ENCODE measurements at regions not wholly inside any gene's neighbourhood (a gene's known extent, or its start where the extent isn't known, plus 50 kb on each side); places are given as distances from the start of the nearest gene placed in this dataset.

DNA sequence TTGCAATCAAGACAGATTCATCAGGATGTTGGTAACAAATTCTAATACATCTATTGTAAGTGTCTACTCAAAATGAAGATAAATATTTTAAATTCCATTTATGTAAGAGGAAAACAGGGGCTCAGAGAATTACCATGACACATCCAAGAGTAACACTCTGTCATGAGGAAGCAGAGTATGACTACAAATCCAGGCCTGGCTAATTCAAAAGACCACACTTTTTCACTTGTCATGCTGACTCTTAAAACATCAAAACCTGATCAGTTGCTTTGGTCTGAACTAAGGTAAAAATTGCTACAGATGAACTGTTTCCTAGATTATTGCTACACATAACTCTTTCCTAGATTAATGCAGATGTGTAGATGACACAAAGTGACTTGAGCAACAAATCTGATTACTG lies 880.6 kb downstream of the TSN start:
- no peaks in the 10 kb centered on the region for H3K27me3 ChIP-seq (ENCODE audit: control insufficient read depth, insufficient read depth, low read length)
- no peaks in the 10 kb centered on the region for H3K36me3 ChIP-seq (ENCODE audit: control insufficient read depth, insufficient read depth, low read length)
- no peak overlapping the region for H3K4me3 ChIP-seq (ENCODE audit: low read length)
- H3K4me1 ChIP-seq (ENCODE audit: control insufficient read depth, insufficient read depth, low read length) = peaks cover 4% of the 10 kb centered on the region
- no peak overlapping the region for H3K27ac ChIP-seq (ENCODE audit: low read depth, low read length)
- no peak overlapping the region for H3K9ac ChIP-seq (ENCODE audit: low read length)

DNA sequence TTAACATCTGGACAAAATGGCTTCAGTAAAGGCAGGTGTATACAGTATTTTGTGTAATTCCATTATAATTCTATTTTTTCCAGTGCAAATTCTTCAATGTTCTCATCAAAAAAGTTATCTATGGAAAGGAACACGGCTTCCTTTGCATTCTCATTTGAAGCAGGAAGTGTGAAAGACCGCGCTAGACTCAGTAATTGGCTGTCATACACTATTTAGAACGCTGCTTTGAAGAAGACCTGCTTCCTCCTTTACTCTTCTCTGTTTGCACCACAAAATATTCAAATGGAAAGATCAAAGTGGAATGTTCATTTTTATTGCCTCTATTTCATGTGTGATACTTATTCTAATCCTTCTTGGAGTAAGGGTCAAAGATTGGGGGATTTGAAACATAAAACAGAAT lies 883.7 kb downstream of the TSN start:
- no peaks in the 10 kb centered on the region for H3K36me3 ChIP-seq (ENCODE audit: control insufficient read depth, insufficient read depth, low read length)
- H3K27ac ChIP-seq (ENCODE audit: low read depth, low read length) = no peak overlapping the region
- peaks cover 3% of the 10 kb centered on the region for H3K4me1 ChIP-seq (ENCODE audit: control insufficient read depth, insufficient read depth, low read length)
- H3K4me3 ChIP-seq (ENCODE audit: low read length) = no peak overlapping the region
- no peak overlapping the region for H3K9ac ChIP-seq (ENCODE audit: low read length)
- no peaks in the 10 kb centered on the region for H3K27me3 ChIP-seq (ENCODE audit: control insufficient read depth, insufficient read depth, low read length)

DNA sequence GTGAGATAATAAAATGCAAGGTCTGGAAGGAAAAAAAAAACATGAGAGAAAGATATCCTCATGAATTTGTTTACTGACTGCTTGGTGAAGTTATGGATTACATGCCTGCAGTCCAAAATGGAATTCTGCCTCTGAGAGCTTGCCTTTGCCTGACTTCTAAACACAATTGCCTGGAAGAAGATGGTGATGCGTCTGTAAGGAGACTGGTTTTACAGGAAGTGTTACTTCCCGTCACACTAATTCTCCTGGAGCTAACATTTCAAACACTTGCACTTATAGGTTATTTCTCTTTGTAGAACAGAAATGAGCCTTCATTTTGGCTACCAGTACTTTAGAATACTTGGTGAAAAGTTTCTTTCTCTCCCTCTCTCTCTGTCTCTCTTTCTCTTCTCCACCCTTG lies 884.3 kb downstream of the TSN start:
- Histone ChIP-seq H3K4me1 (ENCODE audit: control insufficient read depth, insufficient read depth, low read length) (no peaks in the 10 kb centered on the region), H3K27ac (ENCODE audit: low read depth, low read length) (no peak overlapping the region), H3K36me3 (ENCODE audit: control insufficient read depth, insufficient read depth, low read length) (no peaks in the 10 kb centered on the region), H3K9ac (ENCODE audit: low read length) (no peak overlapping the region), H3K4me3 (ENCODE audit: low read length) (no peak overlapping the region), H3K27me3 (ENCODE audit: control insufficient read depth, insufficient read depth, low read length) (no peaks in the 10 kb centered on the region)

DNA sequence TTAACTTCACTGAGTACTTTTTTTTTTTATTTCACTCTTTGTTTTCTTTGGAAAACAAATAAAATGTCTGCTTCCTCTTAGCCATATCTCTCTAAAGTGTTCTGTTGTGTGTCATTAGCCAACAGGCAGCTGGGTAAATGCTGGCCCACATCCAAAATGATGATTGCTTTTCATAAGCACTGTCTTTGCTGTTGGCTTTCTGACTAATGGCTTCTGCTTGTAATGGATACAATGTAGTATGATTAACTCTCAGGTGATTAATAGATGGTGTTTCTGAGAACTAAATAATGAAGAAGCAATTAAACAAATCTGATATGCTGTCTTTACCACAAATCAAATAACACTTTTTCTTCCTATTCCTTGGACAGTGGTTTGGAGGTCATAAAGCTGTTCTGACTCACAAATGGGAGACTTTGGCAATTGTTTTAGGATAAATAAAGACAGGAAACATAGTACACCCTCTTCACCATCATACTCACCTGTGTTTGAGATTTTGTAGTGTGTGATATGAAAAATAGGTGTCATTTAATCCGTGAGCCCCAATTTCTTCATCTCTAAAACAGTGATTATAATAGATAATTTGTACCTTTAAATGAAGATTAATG lies 888.4 kb downstream of the TSN start:
- no peak overlapping the region for H3K9ac ChIP-seq (ENCODE audit: low read length)
- no peak overlapping the region for H3K4me3 ChIP-seq (ENCODE audit: low read length)
- no peaks in the 10 kb centered on the region for H3K27me3 ChIP-seq (ENCODE audit: control insufficient read depth, insufficient read depth, low read length)
- H3K4me1 ChIP-seq (ENCODE audit: control insufficient read depth, insufficient read depth, low read length) = no peaks in the 10 kb centered on the region
- H3K36me3 ChIP-seq (ENCODE audit: control insufficient read depth, insufficient read depth, low read length) = no peaks in the 10 kb centered on the region
- no peak overlapping the region for H3K27ac ChIP-seq (ENCODE audit: low read depth, low read length)

DNA sequence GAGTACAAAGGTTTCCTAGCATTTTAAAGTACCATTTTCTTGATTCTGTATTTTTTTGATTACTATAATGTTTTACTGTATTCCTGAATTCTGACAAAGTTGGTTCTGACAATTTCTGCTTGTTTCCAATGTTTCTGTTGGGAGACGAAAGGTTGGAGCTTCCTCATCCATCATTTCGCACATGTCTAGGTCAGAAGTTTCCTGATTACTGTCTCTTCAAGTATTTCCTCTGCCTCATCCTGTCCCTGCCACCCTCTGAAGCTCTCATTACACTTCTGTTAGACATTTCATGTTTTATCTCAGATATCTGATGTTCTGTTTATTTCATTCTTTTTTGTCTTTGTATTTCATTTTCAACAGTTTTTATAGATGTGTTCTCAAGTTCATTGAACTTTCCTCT lies 895.8 kb downstream of the TSN start:
- Histone ChIP-seq H3K4me3 (ENCODE audit: low read length) (no peak overlapping the region), H3K9ac (ENCODE audit: low read length) (no peak overlapping the region), H3K4me1 (ENCODE audit: control insufficient read depth, insufficient read depth, low read length) (no peaks in the 10 kb centered on the region), H3K27me3 (ENCODE audit: control insufficient read depth, insufficient read depth, low read length) (no peaks in the 10 kb centered on the region), H3K36me3 (ENCODE audit: control insufficient read depth, insufficient read depth, low read length) (no peaks in the 10 kb centered on the region), H3K27ac (ENCODE audit: low read depth, low read length) (no peak overlapping the region)

DNA sequence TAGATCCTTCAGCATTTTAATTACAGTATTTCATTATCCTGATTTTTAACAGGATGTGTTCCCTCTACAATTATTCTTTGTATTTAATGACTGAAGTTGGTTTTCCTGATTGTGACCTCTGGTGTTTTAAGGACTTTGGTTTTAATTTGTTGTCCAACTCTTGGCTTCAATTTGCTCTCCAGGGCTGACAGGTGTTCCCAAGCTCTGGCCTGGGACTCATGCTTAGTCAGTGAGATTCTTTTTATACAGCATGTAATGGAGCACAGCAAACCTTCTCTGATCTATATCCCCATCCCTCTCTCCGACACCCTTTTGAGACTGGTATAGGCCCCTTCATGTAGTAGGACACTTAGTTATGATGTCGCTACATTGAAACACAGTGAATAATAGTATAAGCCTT lies 896.3 kb downstream of the TSN start:
- H3K4me1 ChIP-seq (ENCODE audit: control insufficient read depth, insufficient read depth, low read length) = no peaks in the 10 kb centered on the region

DNA sequence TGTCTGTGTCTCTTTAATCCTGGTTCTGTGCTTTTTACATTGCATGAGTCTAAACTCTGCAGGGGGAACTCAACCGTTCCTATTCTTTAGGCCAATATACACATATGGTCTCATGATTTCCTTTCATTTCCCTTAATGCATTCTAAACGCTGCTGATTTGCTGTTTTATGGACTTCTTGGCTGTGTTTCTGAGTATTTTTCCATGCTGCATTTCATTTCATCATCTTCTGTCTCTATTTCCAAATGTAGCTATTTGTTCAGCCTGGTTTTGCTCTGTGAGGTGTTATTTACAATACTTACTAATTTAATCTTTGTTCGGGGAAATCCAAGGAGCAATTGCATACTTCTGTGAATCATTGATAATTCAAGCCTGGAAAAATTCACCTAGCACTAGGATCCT lies 897.2 kb downstream of the TSN start:
- Histone ChIP-seq H3K4me3 (ENCODE audit: low read length) (no peak overlapping the region), H3K27me3 (ENCODE audit: control insufficient read depth, insufficient read depth, low read length) (no peaks in the 10 kb centered on the region), H3K27ac (ENCODE audit: low read depth, low read length) (no peak overlapping the region), H3K36me3 (ENCODE audit: control insufficient read depth, insufficient read depth, low read length) (no peaks in the 10 kb centered on the region), H3K9ac (ENCODE audit: low read length) (no peak overlapping the region), H3K4me1 (ENCODE audit: control insufficient read depth, insufficient read depth, low read length) (no peaks in the 10 kb centered on the region)

More for the DNA sequence above, 896.3 kb downstream of the TSN start:
- Histone ChIP-seq H3K4me3 (ENCODE audit: low read length) (no peak overlapping the region), H3K36me3 (ENCODE audit: control insufficient read depth, insufficient read depth, low read length) (no peaks in the 10 kb centered on the region), H3K27me3 (ENCODE audit: control insufficient read depth, insufficient read depth, low read length) (no peaks in the 10 kb centered on the region), H3K9ac (ENCODE audit: low read length) (no peak overlapping the region), H3K27ac (ENCODE audit: low read depth, low read length) (no peak overlapping the region)

DNA sequence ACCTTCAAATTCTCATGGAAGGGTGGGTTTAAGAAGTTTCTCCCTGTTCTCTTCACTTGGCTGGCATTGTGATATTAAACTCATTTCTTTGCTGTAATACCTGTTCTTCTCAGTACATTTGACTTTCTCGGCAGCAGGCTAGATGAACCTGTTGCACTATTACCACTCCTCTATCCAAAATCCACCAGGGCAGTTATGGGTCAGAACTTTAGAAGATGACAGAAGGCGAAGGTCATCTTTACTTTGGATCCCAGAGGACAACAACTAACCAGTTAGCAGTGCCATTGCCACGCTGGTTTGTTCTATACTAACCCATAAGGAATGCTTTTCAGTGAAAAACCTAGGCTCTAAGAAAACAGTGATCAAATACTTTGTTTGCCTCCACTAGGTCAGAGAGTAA lies 901.0 kb downstream of the TSN start:
- Histone ChIP-seq H3K4me3 (ENCODE audit: low read length) (no peak overlapping the region), H3K36me3 (ENCODE audit: control insufficient read depth, insufficient read depth, low read length) (no peaks in the 10 kb centered on the region)

DNA sequence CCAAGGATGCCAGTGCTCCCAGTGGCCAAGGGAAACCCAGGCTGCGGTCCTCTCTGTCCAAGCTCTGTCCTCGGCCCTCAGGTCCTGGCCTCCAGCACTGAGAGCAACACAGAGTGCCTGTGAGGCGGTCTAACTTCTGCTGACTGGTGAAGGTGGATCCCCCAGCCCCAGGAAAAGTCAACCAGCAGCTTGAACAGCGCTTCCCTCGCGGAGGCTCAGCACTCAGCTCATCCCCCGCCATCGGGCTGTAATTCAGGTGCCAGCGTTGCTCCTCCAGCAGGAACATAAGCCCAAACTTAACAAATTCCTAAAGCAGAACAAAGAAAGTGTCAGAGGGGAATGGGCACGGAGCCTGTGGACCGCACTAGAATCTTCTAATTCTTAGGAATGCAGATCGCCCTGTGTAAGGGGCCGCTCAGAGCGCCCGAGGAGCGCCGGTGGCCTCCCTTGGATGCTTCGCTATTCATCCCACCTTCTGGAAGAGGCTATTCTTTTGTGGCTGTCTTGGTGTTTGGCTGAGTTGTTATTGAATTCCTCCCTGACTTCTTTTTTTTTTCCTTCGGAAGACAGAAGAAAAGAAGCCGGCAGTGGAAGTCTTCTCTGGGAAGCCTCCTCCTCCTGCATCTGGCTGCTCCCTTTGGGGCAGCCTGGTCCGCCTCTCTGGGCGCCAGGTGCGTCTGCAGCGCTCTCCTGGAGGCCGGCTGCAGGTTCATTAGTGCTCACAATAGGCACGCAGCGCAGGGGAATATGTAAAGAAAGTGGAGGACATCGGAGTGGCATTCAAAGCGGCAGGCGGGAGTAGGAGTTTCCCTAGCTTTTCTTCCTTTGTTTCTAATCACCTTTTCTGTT lies 905.6 kb downstream of the TSN start:
- H3K4me3 ChIP-seq (ENCODE audit: low read length) = no peak overlapping the region
- no peaks in the 10 kb centered on the region for H3K27me3 ChIP-seq (ENCODE audit: control insufficient read depth, insufficient read depth, low read length)
- H3K4me1 ChIP-seq (ENCODE audit: control insufficient read depth, insufficient read depth, low read length) = no peaks in the 10 kb centered on the region
- H3K36me3 ChIP-seq (ENCODE audit: control insufficient read depth, insufficient read depth, low read length) = no peaks in the 10 kb centered on the region
- H3K27ac ChIP-seq (ENCODE audit: low read depth, low read length) = no peak overlapping the region
- no peak overlapping the region for H3K9ac ChIP-seq (ENCODE audit: low read length)

More for the DNA sequence above, 901.0 kb downstream of the TSN start:
- Histone ChIP-seq H3K27ac (ENCODE audit: low read depth, low read length) (no peak overlapping the region), H3K4me1 (ENCODE audit: control insufficient read depth, insufficient read depth, low read length) (no peaks in the 10 kb centered on the region), H3K9ac (ENCODE audit: low read length) (no peak overlapping the region), H3K27me3 (ENCODE audit: control insufficient read depth, insufficient read depth, low read length) (no peaks in the 10 kb centered on the region)

DNA sequence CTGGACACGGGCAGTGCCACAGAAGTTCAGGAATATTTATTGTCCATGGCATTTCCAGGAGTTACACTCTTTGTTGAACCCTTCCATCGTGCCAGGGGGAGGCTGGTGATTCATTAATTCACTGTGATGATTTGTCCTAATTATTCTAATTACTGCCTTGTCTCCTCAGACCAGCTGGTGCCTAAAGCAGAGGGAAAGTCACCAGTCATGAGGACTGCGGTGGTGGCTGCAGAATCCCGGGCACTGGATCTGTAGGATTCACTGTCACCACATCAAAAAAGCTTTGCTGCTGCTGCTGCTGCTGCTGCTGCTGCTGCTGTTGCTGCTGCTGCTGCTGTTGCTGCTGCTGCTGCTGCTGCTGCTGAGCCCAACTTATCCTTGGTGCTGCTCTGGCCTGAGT lies 908.2 kb downstream of the TSN start:
- no peaks in the 10 kb centered on the region for H3K36me3 ChIP-seq (ENCODE audit: control insufficient read depth, insufficient read depth, low read length)
- H3K27ac ChIP-seq (ENCODE audit: low read depth, low read length) = no peak overlapping the region
- H3K9ac ChIP-seq (ENCODE audit: low read length) = no peak overlapping the region
- no peak overlapping the region for H3K4me3 ChIP-seq (ENCODE audit: low read length)
- H3K4me1 ChIP-seq (ENCODE audit: control insufficient read depth, insufficient read depth, low read length) = no peaks in the 10 kb centered on the region
- no peaks in the 10 kb centered on the region for H3K27me3 ChIP-seq (ENCODE audit: control insufficient read depth, insufficient read depth, low read length)

DNA sequence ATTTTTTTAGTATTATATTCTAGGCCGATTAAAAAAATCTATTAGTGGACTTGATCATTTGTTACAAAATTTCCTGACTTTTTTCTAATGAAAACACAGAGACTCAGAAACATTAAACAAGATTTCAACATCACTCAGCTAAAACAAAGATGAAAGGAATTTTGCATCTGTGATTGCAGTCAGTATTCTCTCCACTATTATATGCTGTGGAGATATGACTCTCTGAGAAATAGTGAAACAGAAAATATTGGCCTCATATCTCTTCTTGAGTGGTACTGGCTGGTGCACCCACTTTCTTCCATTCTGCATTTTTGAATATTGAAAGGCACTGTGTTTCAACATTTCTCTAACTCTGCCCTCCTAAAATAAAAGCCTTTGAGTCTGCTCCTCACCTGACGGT lies 914.2 kb downstream of the TSN start:
- H3K9ac ChIP-seq (ENCODE audit: low read length) = no peak overlapping the region
- H3K36me3 ChIP-seq (ENCODE audit: control insufficient read depth, insufficient read depth, low read length) = no peaks in the 10 kb centered on the region
- no peak overlapping the region for H3K27ac ChIP-seq (ENCODE audit: low read depth, low read length)

DNA sequence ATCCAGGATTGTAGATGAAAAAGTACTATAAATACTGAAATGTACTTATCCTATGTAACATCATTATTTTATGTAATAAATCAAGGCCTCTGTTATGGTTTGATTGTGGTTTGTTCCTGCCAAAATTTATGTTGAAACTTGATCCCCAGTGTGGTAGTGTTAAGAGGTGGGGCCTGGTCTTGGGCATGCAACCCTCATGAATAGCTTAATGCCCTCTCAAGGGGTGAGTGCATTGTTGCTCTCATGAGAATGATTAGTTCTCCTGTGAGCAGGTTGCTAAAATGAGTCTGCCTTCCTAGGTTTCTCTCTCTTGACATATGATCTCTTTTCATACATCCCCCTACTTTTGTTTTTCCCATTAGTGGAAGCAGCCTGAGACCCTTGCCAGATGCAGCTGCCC lies 915.4 kb downstream of the TSN start:
- Histone ChIP-seq H3K27ac (ENCODE audit: low read depth, low read length) (no peak overlapping the region), H3K36me3 (ENCODE audit: control insufficient read depth, insufficient read depth, low read length) (no peaks in the 10 kb centered on the region), H3K4me1 (ENCODE audit: control insufficient read depth, insufficient read depth, low read length) (no peaks in the 10 kb centered on the region), H3K27me3 (ENCODE audit: control insufficient read depth, insufficient read depth, low read length) (no peaks in the 10 kb centered on the region), H3K4me3 (ENCODE audit: low read length) (no peak overlapping the region), H3K9ac (ENCODE audit: low read length) (no peak overlapping the region)

More for the DNA sequence above, 914.2 kb downstream of the TSN start:
- Histone ChIP-seq H3K27me3 (ENCODE audit: control insufficient read depth, insufficient read depth, low read length) (no peaks in the 10 kb centered on the region), H3K4me1 (ENCODE audit: control insufficient read depth, insufficient read depth, low read length) (no peaks in the 10 kb centered on the region), H3K4me3 (ENCODE audit: low read length) (no peak overlapping the region)

DNA sequence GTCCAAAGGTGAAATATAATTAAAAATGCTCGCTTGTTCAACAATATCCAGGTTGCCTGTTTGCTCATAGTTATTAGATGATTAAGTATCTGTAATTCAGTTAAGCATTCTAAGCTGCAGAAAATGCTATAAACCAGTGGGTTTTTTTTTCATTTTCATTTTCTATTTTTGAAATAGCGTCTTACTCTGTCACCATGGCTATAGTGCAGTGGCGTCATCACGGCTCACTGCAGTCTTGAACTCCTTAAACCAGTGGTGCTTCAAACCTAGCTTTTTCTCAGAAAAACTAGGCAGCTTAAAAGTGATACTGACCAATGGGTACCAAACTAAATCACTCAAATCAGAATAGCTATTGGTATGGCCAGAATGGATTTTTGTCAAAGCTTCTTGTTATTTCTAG lies 925.2 kb downstream of the TSN start:
- H3K9ac ChIP-seq (ENCODE audit: low read length) = no peak overlapping the region
- no peak overlapping the region for H3K4me3 ChIP-seq (ENCODE audit: low read length)
- no peaks in the 10 kb centered on the region for H3K36me3 ChIP-seq (ENCODE audit: control insufficient read depth, insufficient read depth, low read length)
- no peaks in the 10 kb centered on the region for H3K4me1 ChIP-seq (ENCODE audit: control insufficient read depth, insufficient read depth, low read length)
- H3K27ac ChIP-seq (ENCODE audit: low read depth, low read length) = no peak overlapping the region
- H3K27me3 ChIP-seq (ENCODE audit: control insufficient read depth, insufficient read depth, low read length) = no peaks in the 10 kb centered on the region

Data from rectal smooth muscle tissue (tissue), 1 donor.